Activated T-helper 17 cell treated with anti-CD3 and anti-CD28 coated beads, Interleukin-2, amount 50 U/mL, for 72 hours (primary cell): ENCODE measurements at regions not wholly inside any gene's neighbourhood (a gene's known extent, or its start where the extent isn't known, plus 50 kb on each side); places are given as distances from the start of the nearest gene placed in this dataset.
A peak's percentile ranks its signal among the peaks of the same experiment; 100 is the strongest.
"Not testable (repeated sequence)": the region's sequence is repeated elsewhere in the genome, so short reads cannot be mapped to it uniquely, and the experiment has no call there.

ENCODE experiments used
- ATAC-seq: fragments of 150-1000 bp; cut with Tn5 transposase; replicated peaks from 2 replicates; pipeline ENCODE4 v1.10.0; 2021; ENCODE audit warnings: mild to moderate bottlenecking, moderate library complexity
- H3K27ac Mint-ChIP-seq: one replicate; pipeline ENCODE4 v1.8.0; 2022; ENCODE audit warnings: mixed read lengths
- H3K27me3 Mint-ChIP-seq: one replicate; pipeline ENCODE4 v1.8.0; 2022; ENCODE audit warnings: mixed read lengths
- H3K36me3 Mint-ChIP-seq: one replicate; pipeline ENCODE4 v1.8.0; 2022; ENCODE audit warnings: low read depth, mild to moderate bottlenecking, mixed read lengths
- H3K4me1 Mint-ChIP-seq: one replicate; pipeline ENCODE4 v1.8.0; 2022; ENCODE audit warnings: mixed read lengths
- H3K4me3 Mint-ChIP-seq: one replicate; pipeline ENCODE4 v1.8.0; 2022; ENCODE audit warnings: mild to moderate bottlenecking, mixed read lengths
- H3K9me3 Mint-ChIP-seq: one replicate; pipeline ENCODE4 v1.8.0; 2022; ENCODE audit warnings: mixed read lengths

GRCh38 chr2:8254214-8254613 lies 427.6 kb upstream of the ID2 start:
- H3K9me3 Mint-ChIP-seq, ATAC-seq, H3K36me3 Mint-ChIP-seq, H3K4me3 Mint-ChIP-seq, H3K27me3 Mint-ChIP-seq: not testable (repeated sequence)
- H3K4me1 Mint-ChIP-seq, result peaks cover 11% of the 10 kb centered on the region
- H3K27ac Mint-ChIP-seq, result peak overlapping the region; percentile 22

GRCh38 chr2:8254791-8255447 lies 426.9 kb upstream of the ID2 start:
- Mint-ChIP-seq H3K27ac (peak overlapping the region; percentile 22), H3K27me3 (no peaks in the 10 kb centered on the region), H3K4me1 (peaks cover 11% of the 10 kb centered on the region), H3K4me3 (no peak overlapping the region), H3K9me3 (peaks cover 5% of the 10 kb centered on the region), H3K36me3 (no peaks in the 10 kb centered on the region)
- ATAC-seq, result no peak

- Mint-ChIP-seq H3K36me3 (no peaks in the 10 kb centered on the region), H3K27me3 (no peaks in the 10 kb centered on the region), H3K27ac (no peak overlapping the region), H3K9me3 (peaks cover 3% of the 10 kb centered on the region), H3K4me1 (peaks cover 11% of the 10 kb centered on the region), H3K4me3 (no peak overlapping the region)
- no peak for ATAC-seq
Measured at GRCh38 chr2:8255448-8255800, 426.4 kb upstream of the ID2 start.

GRCh38 chr2:8256905-8257304 lies 425.0 kb upstream of the ID2 start:
- Mint-ChIP-seq H3K36me3 (no peaks in the 10 kb centered on the region), H3K27ac (no peak overlapping the region), H3K4me1 (peaks cover 11% of the 10 kb centered on the region), H3K9me3 (no peaks in the 10 kb centered on the region), H3K4me3 (no peak overlapping the region), H3K27me3 (no peaks in the 10 kb centered on the region)
- ATAC-seq, result no peak

GRCh38 chr2:8257502-8257901 lies 424.4 kb upstream of the ID2 start:
- ATAC-seq, result no peak
- Mint-ChIP-seq H3K9me3 (no peaks in the 10 kb centered on the region), H3K27ac (no peak overlapping the region), H3K27me3 (no peaks in the 10 kb centered on the region), H3K4me3 (no peak overlapping the region), H3K4me1 (peaks cover 11% of the 10 kb centered on the region), H3K36me3 (no peaks in the 10 kb centered on the region)

GRCh38 chr2:8258406-8258805 lies 423.4 kb upstream of the ID2 start:
- H3K4me3 Mint-ChIP-seq, result no peak overlapping the region
- no peaks in the 10 kb centered on the region for H3K27me3 Mint-ChIP-seq
- peaks cover 11% of the 10 kb centered on the region for H3K4me1 Mint-ChIP-seq
- H3K9me3 Mint-ChIP-seq, result no peaks in the 10 kb centered on the region
- H3K27ac Mint-ChIP-seq, result no peak overlapping the region
- no peaks in the 10 kb centered on the region for H3K36me3 Mint-ChIP-seq
- no peak for ATAC-seq

- Mint-ChIP-seq H3K4me3 (no peak overlapping the region), H3K4me1 (peaks cover 4% of the 10 kb centered on the region), H3K9me3 (no peaks in the 10 kb centered on the region), H3K27ac (no peak overlapping the region), H3K36me3 (no peaks in the 10 kb centered on the region), H3K27me3 (no peaks in the 10 kb centered on the region)
- no peak for ATAC-seq
Measured at GRCh38 chr2:8259106-8259840, 422.6 kb upstream of the ID2 start.

- H3K4me1 Mint-ChIP-seq, result no peaks in the 10 kb centered on the region
- ATAC-seq, result no peak
- H3K27ac Mint-ChIP-seq, result no peak overlapping the region
- no peaks in the 10 kb centered on the region for H3K36me3 Mint-ChIP-seq
- H3K4me3 Mint-ChIP-seq, result no peak overlapping the region
- no peaks in the 10 kb centered on the region for H3K27me3 Mint-ChIP-seq
- H3K9me3 Mint-ChIP-seq, result no peaks in the 10 kb centered on the region
Measured at GRCh38 chr2:8259841-8260178, 422.0 kb upstream of the ID2 start.

GRCh38 chr2:8260213-8260612 lies 421.6 kb upstream of the ID2 start:
- ATAC-seq, result no peak
- Mint-ChIP-seq H3K4me3 (no peak overlapping the region), H3K27me3 (no peaks in the 10 kb centered on the region)

GRCh38 chr2:8263901-8264300 lies 418.0 kb upstream of the ID2 start:
- Mint-ChIP-seq H3K9me3 (no peaks in the 10 kb centered on the region), H3K4me1 (no peaks in the 10 kb centered on the region), H3K27ac (no peak overlapping the region), H3K4me3 (no peak overlapping the region), H3K27me3 (no peaks in the 10 kb centered on the region), H3K36me3 (no peaks in the 10 kb centered on the region)
- ATAC-seq, result no peak

More at GRCh38 chr2:8260213-8260612, 421.6 kb upstream of the ID2 start:
- Mint-ChIP-seq H3K36me3 (no peaks in the 10 kb centered on the region), H3K9me3 (no peaks in the 10 kb centered on the region), H3K4me1 (no peaks in the 10 kb centered on the region), H3K27ac (no peak overlapping the region)

- Mint-ChIP-seq H3K27me3 (no peaks in the 10 kb centered on the region), H3K4me1 (no peaks in the 10 kb centered on the region), H3K4me3 (no peak overlapping the region), H3K27ac (no peak overlapping the region), H3K36me3 (no peaks in the 10 kb centered on the region), H3K9me3 (no peaks in the 10 kb centered on the region)
- no peak for ATAC-seq
Measured at GRCh38 chr2:8264981-8265380, 416.9 kb upstream of the ID2 start.

- Mint-ChIP-seq H3K27ac (peak overlapping the region; percentile 5), H3K4me3 (no peak overlapping the region), H3K27me3 (no peaks in the 10 kb centered on the region), H3K36me3 (no peaks in the 10 kb centered on the region), H3K4me1 (no peaks in the 10 kb centered on the region), H3K9me3 (no peaks in the 10 kb centered on the region)
- ATAC-seq, result no peak
Measured at GRCh38 chr2:8265476-8266226, 416.2 kb upstream of the ID2 start.

- no peak for ATAC-seq
- no peaks in the 10 kb centered on the region for H3K9me3 Mint-ChIP-seq
- H3K27ac Mint-ChIP-seq, result no peak overlapping the region
- no peak overlapping the region for H3K4me3 Mint-ChIP-seq
- H3K27me3 Mint-ChIP-seq, result no peaks in the 10 kb centered on the region
- no peaks in the 10 kb centered on the region for H3K36me3 Mint-ChIP-seq
- H3K4me1 Mint-ChIP-seq, result no peaks in the 10 kb centered on the region
Measured at GRCh38 chr2:8266563-8266962, 415.3 kb upstream of the ID2 start.

- peaks cover under 1% of the 10 kb centered on the region for H3K9me3 Mint-ChIP-seq
- H3K27me3 Mint-ChIP-seq, result no peaks in the 10 kb centered on the region
- H3K27ac Mint-ChIP-seq, result no peak overlapping the region
- no peak overlapping the region for H3K4me3 Mint-ChIP-seq
- ATAC-seq, result no peak
- H3K36me3 Mint-ChIP-seq, result no peaks in the 10 kb centered on the region
- peaks cover 1% of the 10 kb centered on the region for H3K4me1 Mint-ChIP-seq
Measured at GRCh38 chr2:8267048-8267447, 414.8 kb upstream of the ID2 start.

- Mint-ChIP-seq H3K4me3 (no peak overlapping the region), H3K9me3 (peaks cover 5% of the 10 kb centered on the region), H3K27me3 (no peaks in the 10 kb centered on the region), H3K36me3 (no peaks in the 10 kb centered on the region), H3K27ac (no peak overlapping the region), H3K4me1 (peaks cover 7% of the 10 kb centered on the region)
- no peak for ATAC-seq
Measured at GRCh38 chr2:8267721-8268120, 414.1 kb upstream of the ID2 start.
